Liver (tissue), 8 donors: ENCODE measurements at regions not wholly inside any gene's neighbourhood (a gene's known extent, or its start where the extent isn't known, plus 50 kb on each side); places are given as distances from the start of the nearest gene placed in this dataset.
A peak's percentile ranks its signal among the peaks of the same experiment; 100 is the strongest.

Experiments used
- DNase-seq: peaks from one replicate; pipeline ENCODE4 v3.0.0-alpha.2; 2017; ENCODE audit warnings: low spot score
- H3K27ac ChIP-seq, 2 donors: one replicate each; pipeline ENCODE4 v1.7.0; 2013; ENCODE audit warnings: inconsistent platforms in 2 of 2, low read length in 2 of 2, control low read depth in 1 of 2, low read depth in 1 of 2, mild to moderate bottlenecking in 1 of 2
- H3K27me3 ChIP-seq, 4 donors: one replicate each; pipeline versions ENCODE4 v1.6.1 to v1.7.0; 2013; ENCODE audit warnings: low read length in 3 of 4, inconsistent platforms in 1 of 4, mild to moderate bottlenecking in 1 of 4, moderate library complexity in 1 of 4; ENCODE audit not compliant: control insufficient read depth in 4 of 4, insufficient read depth in 4 of 4
- H3K36me3 ChIP-seq, 4 donors: one replicate each; pipeline versions ENCODE4 v1.6.1 to v1.7.0; 2013; ENCODE audit warnings: low read length in 3 of 4, mild to moderate bottlenecking in 3 of 4, low read depth in 1 of 4, moderate library complexity in 1 of 4; ENCODE audit not compliant: control insufficient read depth in 4 of 4, insufficient read depth in 3 of 4
- H3K4me1 ChIP-seq, 4 donors: one replicate each; pipeline versions ENCODE4 v1.6.1 to v1.7.0; 2013; ENCODE audit warnings: low read length in 3 of 4, mild to moderate bottlenecking in 3 of 4, moderate library complexity in 1 of 4; ENCODE audit not compliant: control insufficient read depth in 4 of 4, insufficient read depth in 4 of 4
- H3K4me3 ChIP-seq, 3 donors: one replicate each; pipeline versions ENCODE4 v1.6.1 to v1.7.0; 2013; ENCODE audit warnings: low read length in 3 of 3, control low read depth in 1 of 3, low read depth in 1 of 3, mild to moderate bottlenecking in 1 of 3
- H3K9ac ChIP-seq, 2 donors: one replicate each; pipeline ENCODE4 v1.7.0; 2013; ENCODE audit warnings: low read length in 2 of 2, mild to moderate bottlenecking in 2 of 2, moderate library complexity in 2 of 2, control low read depth in 1 of 2, low read depth in 1 of 2
- H3K9me3 ChIP-seq, 4 donors: one replicate each; pipeline versions ENCODE4 v1.6.1 to v1.7.0; 2013; ENCODE audit warnings: low read length in 3 of 4; ENCODE audit not compliant: control insufficient read depth in 4 of 4
- ATF3 ChIP-seq: IDR thresholded peaks from 2 replicates; pipeline ENCODE4 v1.6.1; 2016; ENCODE audit warnings: antibody characterized with exemption
- CTCF ChIP-seq: fragments of 150-350 bp; IDR thresholded peaks from 2 replicates; pipeline ENCODE4 v1.5.1; 2017; ENCODE audit warnings: improper control_type of control experiment, low read depth, low read length; ENCODE audit not compliant: missing input control
- EGR1 ChIP-seq, 2 donors: IDR thresholded peaks; 2 replicates each; pipeline ENCODE4 v1.6.1; 2016 to 2018; ENCODE audit warnings: antibody characterized with exemption in 2 of 2, low read depth in 2 of 2
- FOXA1 ChIP-seq: IDR thresholded peaks from 2 replicates; pipeline ENCODE4 v1.6.1; 2016; ENCODE audit warnings: antibody characterized with exemption
- FOXA2 ChIP-seq: IDR thresholded peaks from 2 replicates; pipeline ENCODE4 v1.6.1; 2016; ENCODE audit warnings: antibody characterized with exemption
- GABPA ChIP-seq, 2 donors: IDR thresholded peaks in 1 of 2; conservative IDR thresholded peaks in 1 of 2; 2 replicates each; pipeline ENCODE4 v1.6.1; 2016; ENCODE audit warnings: antibody characterized with exemption in 2 of 2, mild to moderate bottlenecking in 1 of 2, moderate library complexity in 1 of 2
- HNF4A ChIP-seq, 2 donors: conservative IDR thresholded peaks; 2 replicates each; pipeline ENCODE4 v1.6.1; 2016; ENCODE audit warnings: antibody characterized with exemption in 2 of 2, mild to moderate bottlenecking in 2 of 2
- HNF4G ChIP-seq: IDR thresholded peaks from 2 replicates; pipeline ENCODE4 v1.6.1; 2016; ENCODE audit warnings: antibody characterized with exemption
- JUND ChIP-seq, 2 donors: IDR thresholded peaks; 2 replicates each; pipeline ENCODE4 v1.6.1; 2016; ENCODE audit warnings: antibody characterized with exemption in 2 of 2
- MAX ChIP-seq: IDR thresholded peaks from 2 replicates; pipeline ENCODE4 v1.6.1; 2016; ENCODE audit warnings: antibody characterized with exemption
- NR2F2 ChIP-seq: IDR thresholded peaks from 2 replicates; pipeline ENCODE4 v1.6.1; 2016; ENCODE audit warnings: antibody characterized with exemption
- RAD21 ChIP-seq, 2 donors: IDR thresholded peaks; 2 replicates each; pipeline ENCODE4 v1.6.1; 2016; ENCODE audit warnings: antibody characterized with exemption in 2 of 2, mild to moderate bottlenecking in 2 of 2
- REST ChIP-seq: IDR thresholded peaks from 2 replicates; pipeline ENCODE4 v1.6.1; 2016; ENCODE audit warnings: antibody characterized with exemption, mild to moderate bottlenecking
- RXRA ChIP-seq, 2 donors: IDR thresholded peaks; 2 replicates each; pipeline ENCODE4 v1.6.1; 2017 to 2018; ENCODE audit warnings: antibody characterized with exemption in 2 of 2, mild to moderate bottlenecking in 1 of 2
- SP1 ChIP-seq: IDR thresholded peaks from 2 replicates; pipeline ENCODE4 v1.6.1; 2018; ENCODE audit warnings: antibody characterized with exemption, mild to moderate bottlenecking
- TAF1 ChIP-seq: conservative IDR thresholded peaks from 2 replicates; pipeline ENCODE4 v1.6.1; 2016; ENCODE audit warnings: antibody characterized with exemption, mild to moderate bottlenecking
- YY1 ChIP-seq: IDR thresholded peaks from 2 replicates; pipeline ENCODE4 v1.6.1; 2016; ENCODE audit warnings: antibody characterized with exemption, mild to moderate bottlenecking
- ZBTB33 ChIP-seq: IDR thresholded peaks from 2 replicates; pipeline ENCODE4 v1.6.1; 2016; ENCODE audit warnings: antibody characterized with exemption
- WGBS: extraction: QIAGEN DNeasy Blood & Tissue Kit; methylation state at CpG from one replicate; pipeline ENCODE4 v1.1.7; 2013; 5-methylcytosine and 5-hydroxymethylcytosine counted together
- donor health status: healthy.
- donor health status: healthy.
- donor health status: healthy.
- donor health status: healthy.
- donor health status: healthy.

- H3K4me3 ChIP-seq: peak overlapping the region in 1 of 3 donors; percentile 12
- H3K27me3 ChIP-seq: no peaks in the 10 kb centered on the region
- no peaks in the 10 kb centered on the region for H3K9me3 ChIP-seq
- no peaks in the 10 kb centered on the region for H3K36me3 ChIP-seq
- TF ChIP-seq HNF4A (conservative IDR thresholded peaks at IDR 0.05) (no peak), RXRA (IDR thresholded peaks at IDR 0.05) (no peak), MAX (no peak), SP1 (no peak), EGR1 (IDR thresholded peaks at IDR 0.05; ENCODE audit: low read depth in 2 of 2) (no peak), REST (no peak)
- peaks cover 0 to 2% (median 0%) of the 10 kb centered on the region in 4 donors for H3K4me1 ChIP-seq
- 27% methylated on average over 9 of the region's 9 CpGs for WGBS
- no peak overlapping the region for H3K27ac ChIP-seq
- no peak overlapping the region for H3K9ac ChIP-seq
- no peak for DNase-seq
Measured at GRCh38 chr13:73618275-73618865, 515.8 kb downstream of the KLF12 start.

- H3K9me3 ChIP-seq: no peaks in the 10 kb centered on the region
- H3K27me3 ChIP-seq: no peaks in the 10 kb centered on the region
- no peak for TF ChIP-seq HNF4G
- no peak for TF ChIP-seq RAD21 (IDR thresholded peaks at IDR 0.05)
- no peak for TF ChIP-seq NR2F2
- no peak for TF ChIP-seq JUND (IDR thresholded peaks at IDR 0.05)
- TF ChIP-seq REST: no peak
- TF ChIP-seq TAF1: no peak
- no peak for TF ChIP-seq GABPA (IDR thresholded peaks at IDR 0.05 in 1 of 2, conservative IDR thresholded peaks at IDR 0.05 in 1 of 2)
- TF ChIP-seq ZBTB33: no peak
- no peak for TF ChIP-seq RXRA (IDR thresholded peaks at IDR 0.05)
- no peak for TF ChIP-seq YY1
- no peak for TF ChIP-seq CTCF
- TF ChIP-seq ATF3: no peak
- no peak for TF ChIP-seq FOXA1
- no peak for TF ChIP-seq SP1
- no peak for TF ChIP-seq HNF4A (conservative IDR thresholded peaks at IDR 0.05)
- no peak for TF ChIP-seq FOXA2
- TF ChIP-seq EGR1 (IDR thresholded peaks at IDR 0.05; ENCODE audit: low read depth in 2 of 2): no peak
- TF ChIP-seq MAX: no peak
- H3K4me3 ChIP-seq: no peak overlapping the region
- peaks cover 0 to 2% (median 0%) of the 10 kb centered on the region in 4 donors for H3K4me1 ChIP-seq
- H3K36me3 ChIP-seq: no peaks in the 10 kb centered on the region
- 86% methylated on average over 3 of the region's 3 CpGs for WGBS
- DNase-seq: no peak
- H3K9ac ChIP-seq: no peak overlapping the region
- H3K27ac ChIP-seq: no peak overlapping the region
Measured at GRCh38 chr13:73616861-73617260, 517.3 kb downstream of the KLF12 start.
